ENCODE measurements at regions not wholly inside any gene's neighbourhood (a gene's known extent, or its start where the extent isn't known, plus 50 kb on each side); places are given as distances from the start of the nearest gene placed in this dataset.
"Not testable (repeated sequence)": the region's sequence is repeated elsewhere in the genome, so short reads cannot be mapped to it uniquely, and the experiment has no call there.

GRCh38 chr10:44005788-44006099 lies 357.1 kb upstream of the ZNF32 start:
- H3K4me3 ChIP-seq (ENCODE audit: low read depth, low read length), result no peak overlapping the region
- TF ChIP-seq, protein P1, sequence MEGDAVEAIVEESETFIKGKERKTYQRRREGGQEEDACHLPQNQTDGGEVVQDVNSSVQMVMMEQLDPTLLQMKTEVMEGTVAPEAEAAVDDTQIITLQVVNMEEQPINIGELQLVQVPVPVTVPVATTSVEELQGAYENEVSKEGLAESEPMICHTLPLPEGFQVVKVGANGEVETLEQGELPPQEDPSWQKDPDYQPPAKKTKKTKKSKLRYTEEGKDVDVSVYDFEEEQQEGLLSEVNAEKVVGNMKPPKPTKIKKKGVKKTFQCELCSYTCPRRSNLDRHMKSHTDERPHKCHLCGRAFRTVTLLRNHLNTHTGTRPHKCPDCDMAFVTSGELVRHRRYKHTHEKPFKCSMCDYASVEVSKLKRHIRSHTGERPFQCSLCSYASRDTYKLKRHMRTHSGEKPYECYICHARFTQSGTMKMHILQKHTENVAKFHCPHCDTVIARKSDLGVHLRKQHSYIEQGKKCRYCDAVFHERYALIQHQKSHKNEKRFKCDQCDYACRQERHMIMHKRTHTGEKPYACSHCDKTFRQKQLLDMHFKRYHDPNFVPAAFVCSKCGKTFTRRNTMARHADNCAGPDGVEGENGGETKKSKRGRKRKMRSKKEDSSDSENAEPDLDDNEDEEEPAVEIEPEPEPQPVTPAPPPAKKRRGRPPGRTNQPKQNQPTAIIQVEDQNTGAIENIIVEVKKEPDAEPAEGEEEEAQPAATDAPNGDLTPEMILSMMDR (IDR thresholded peaks at IDR 0.05; ENCODE audit: insufficient read depth, low read depth, low read length, missing control alignments), result no peak
- no peak for DNase-seq (ENCODE audit: low read depth)

GRCh38 chr10:44004913-44005787 lies 356.5 kb upstream of the ZNF32 start:
- DNase-seq (ENCODE audit: low read depth), result no peak
- TF ChIP-seq, protein P1 (IDR thresholded peaks at IDR 0.05; ENCODE audit: insufficient read depth, low read depth, low read length, missing control alignments), result no peak

DNA sequence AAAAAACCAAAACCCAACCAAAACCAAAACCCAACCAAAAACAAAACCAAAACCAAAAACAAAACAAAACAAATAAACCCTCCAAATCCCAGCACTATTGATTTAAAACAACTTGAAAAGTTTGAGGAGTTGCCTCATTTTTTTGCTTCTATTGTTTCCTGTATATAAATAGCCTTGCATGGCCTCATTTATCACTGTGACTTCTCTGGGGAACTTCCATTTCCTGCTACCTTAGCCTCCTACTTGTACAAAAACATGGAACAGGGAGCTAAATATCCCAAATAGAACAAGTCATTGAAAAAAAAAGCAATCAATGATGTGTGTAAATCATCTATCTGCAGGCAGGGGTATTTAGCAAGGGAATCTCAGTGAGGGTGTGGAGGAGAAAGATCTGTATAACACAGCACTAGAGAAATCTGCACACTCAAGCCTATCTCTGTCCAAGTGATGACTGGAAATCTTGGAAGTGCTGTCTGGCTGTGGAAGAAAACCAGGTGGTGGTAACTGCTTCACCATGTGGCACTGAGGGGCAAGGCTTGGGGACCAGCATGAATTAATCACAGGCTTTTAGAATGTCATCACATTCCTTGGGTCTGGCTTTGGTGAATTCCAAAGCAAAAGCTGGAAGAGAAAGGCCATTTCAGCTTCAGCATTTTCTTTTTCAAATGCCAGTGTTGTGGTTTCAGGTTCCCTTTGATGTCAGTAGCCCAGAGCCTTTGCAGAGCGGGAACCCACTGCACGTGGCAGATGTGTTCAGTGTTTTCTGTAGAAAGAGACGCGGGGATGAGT lies 349.5 kb upstream of the ZNF32 start:
- DNase-seq (ENCODE audit: low read depth), result no peak
- no peak overlapping the region for H3K4me3 ChIP-seq (ENCODE audit: low read depth, low read length)
- TF ChIP-seq, protein P1 (IDR thresholded peaks at IDR 0.05; ENCODE audit: insufficient read depth, low read depth, low read length, missing control alignments), result no peak

More at GRCh38 chr10:44004913-44005787, 356.5 kb upstream of the ZNF32 start:
- no peak overlapping the region for H3K4me3 ChIP-seq (ENCODE audit: low read depth, low read length)

DNA sequence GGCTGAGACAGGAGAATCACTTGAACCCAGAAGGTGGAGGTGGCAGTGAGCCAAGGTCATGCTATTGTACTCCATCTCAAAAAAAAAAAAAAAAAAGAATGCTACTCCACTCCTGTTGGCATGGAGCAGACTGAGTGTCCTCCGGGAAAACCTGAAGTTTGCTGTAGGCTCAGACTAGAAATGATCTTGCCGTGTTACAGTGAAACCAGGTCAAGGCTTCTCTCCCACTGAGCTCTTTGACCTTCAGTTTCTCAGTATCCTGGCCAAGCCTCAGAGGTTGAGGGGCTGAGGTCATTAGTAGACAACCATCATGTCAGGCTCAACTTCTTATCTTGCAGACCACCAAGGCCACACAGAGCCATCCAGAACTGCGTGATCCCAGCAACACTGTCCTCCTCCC lies 348.6 kb upstream of the ZNF32 start:
- no peak for DNase-seq (ENCODE audit: low read depth)
- TF ChIP-seq, protein P1 (IDR thresholded peaks at IDR 0.05; ENCODE audit: insufficient read depth, low read depth, low read length, missing control alignments), result no peak
- H3K4me3 ChIP-seq (ENCODE audit: low read depth, low read length), result no peak overlapping the region

DNA sequence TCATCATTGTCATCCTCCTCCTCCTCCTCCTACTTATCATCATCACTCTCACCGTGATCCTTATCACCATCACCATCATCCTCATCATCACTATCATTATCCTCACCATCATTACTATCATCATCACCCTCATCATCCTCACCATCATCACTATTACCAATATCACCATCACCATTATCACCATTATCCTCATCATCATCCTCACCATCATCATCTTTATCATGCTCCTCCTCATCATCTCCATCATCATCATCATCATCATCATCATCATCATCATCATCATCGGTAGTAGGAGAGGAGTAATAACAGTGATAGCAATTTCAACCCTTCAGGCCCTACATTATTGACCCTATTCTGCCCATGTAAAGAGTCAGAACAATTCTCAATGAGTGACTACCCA lies 345.9 kb upstream of the ZNF32 start:
- DNase-seq (ENCODE audit: low read depth), result no peak
- H3K4me3 ChIP-seq (ENCODE audit: low read depth, low read length), result no peak overlapping the region
- TF ChIP-seq, protein P1 (IDR thresholded peaks at IDR 0.05; ENCODE audit: insufficient read depth, low read depth, low read length, missing control alignments), result no peak

DNA sequence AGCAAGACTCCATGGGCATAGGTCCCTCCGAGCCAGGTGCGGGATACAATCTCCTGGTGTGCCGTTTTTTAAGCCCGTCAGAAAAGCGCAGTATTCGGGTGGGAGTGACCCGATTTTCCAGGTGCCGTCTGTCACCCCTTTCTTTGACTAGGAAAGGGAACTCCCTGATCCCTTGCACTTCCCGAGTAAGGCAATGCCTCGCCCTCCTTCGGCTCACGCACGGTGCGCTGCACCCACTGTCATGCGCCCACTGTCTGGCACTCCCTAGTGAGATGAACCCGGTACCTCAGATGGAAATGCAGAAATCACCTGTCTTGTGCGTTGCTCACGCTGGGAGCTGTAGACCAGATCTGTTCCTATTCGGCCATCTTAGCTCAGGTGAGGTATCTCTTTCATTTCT lies 344.1 kb upstream of the ZNF32 start:
- H3K4me3 ChIP-seq (ENCODE audit: low read depth, low read length), result not testable (repeated sequence)

DNA sequence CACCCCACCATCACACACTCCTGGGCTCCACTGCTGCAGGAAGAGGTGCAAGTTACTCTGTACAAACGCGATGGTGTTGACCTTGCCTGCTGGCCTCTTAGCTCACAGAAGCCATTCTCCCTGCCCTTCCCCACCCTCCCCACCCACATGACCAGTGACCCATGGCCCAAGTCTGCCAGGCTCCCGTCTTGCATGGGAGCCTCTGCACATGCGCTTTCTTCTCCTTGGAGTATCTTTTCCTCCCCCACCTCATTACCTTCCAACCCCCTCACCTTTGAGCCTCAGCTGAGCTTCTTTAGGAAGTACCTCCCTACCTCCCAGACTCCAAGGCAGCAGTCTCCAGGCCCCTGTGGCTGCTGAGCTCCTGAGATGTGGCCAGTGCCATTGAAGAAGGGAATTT lies 337.7 kb upstream of the ZNF32 start:
- no peak overlapping the region for H3K4me3 ChIP-seq (ENCODE audit: low read depth, low read length)
- DNase-seq (ENCODE audit: low read depth), result no peak
- TF ChIP-seq, protein P1 (IDR thresholded peaks at IDR 0.05; ENCODE audit: insufficient read depth, low read depth, low read length, missing control alignments), result no peak

More for the DNA sequence above, 344.1 kb upstream of the ZNF32 start:
- not testable (repeated sequence) for DNase-seq (ENCODE audit: low read depth)

All from GM12865 (cell line).